Activated T-helper 1 cell treated with anti-CD3 and anti-CD28 coated beads, Interleukin-12 subunit alpha, Interleukin-12 subunit beta, Interleukin-2, Interleukin-4 antibody, amounts not matched to agents 30 ng/mL and 10 ng/mL and 1 ng/mL, durations not matched to agents 14 hours and 24 hours and 36 hours (primary cell): ENCODE measurements at regions not wholly inside any gene's neighbourhood (a gene's known extent, or its start where the extent isn't known, plus 50 kb on each side); places are given as distances from the start of the nearest gene placed in this dataset.

Experiments
- DNase-seq: peaks from one replicate; pipeline ENCODE4 v3.0.0; 2021; ENCODE audit warnings: low spot score
- H3K27ac Mint-ChIP-seq: one replicate; pipeline ENCODE4 v1.8.0; 2021; ENCODE audit warnings: mild to moderate bottlenecking, mixed read lengths
- H3K27me3 Mint-ChIP-seq: one replicate; pipeline ENCODE4 v1.8.0; 2022; ENCODE audit warnings: mild to moderate bottlenecking, moderate library complexity, mixed read lengths; ENCODE audit not compliant: insufficient read depth
- H3K36me3 Mint-ChIP-seq: one replicate; pipeline ENCODE4 v1.8.0; 2021; ENCODE audit warnings: low read depth, mixed read lengths
- H3K4me1 Mint-ChIP-seq: one replicate; pipeline ENCODE4 v1.8.0; 2021; ENCODE audit warnings: low read depth, mixed read lengths
- H3K4me3 Mint-ChIP-seq: one replicate; pipeline ENCODE4 v1.8.0; 2021; ENCODE audit warnings: mild to moderate bottlenecking, moderate library complexity, mixed read lengths
- H3K9me3 Mint-ChIP-seq: one replicate; pipeline ENCODE4 v1.8.0; 2021; ENCODE audit warnings: mixed read lengths
- intact Hi-C: fragments of 100-400 bp; cut with micrococcal nuclease; formaldehyde crosslinking; loops from one replicate; pipeline ENCODE4 v1.15.1; 2024

DNA sequence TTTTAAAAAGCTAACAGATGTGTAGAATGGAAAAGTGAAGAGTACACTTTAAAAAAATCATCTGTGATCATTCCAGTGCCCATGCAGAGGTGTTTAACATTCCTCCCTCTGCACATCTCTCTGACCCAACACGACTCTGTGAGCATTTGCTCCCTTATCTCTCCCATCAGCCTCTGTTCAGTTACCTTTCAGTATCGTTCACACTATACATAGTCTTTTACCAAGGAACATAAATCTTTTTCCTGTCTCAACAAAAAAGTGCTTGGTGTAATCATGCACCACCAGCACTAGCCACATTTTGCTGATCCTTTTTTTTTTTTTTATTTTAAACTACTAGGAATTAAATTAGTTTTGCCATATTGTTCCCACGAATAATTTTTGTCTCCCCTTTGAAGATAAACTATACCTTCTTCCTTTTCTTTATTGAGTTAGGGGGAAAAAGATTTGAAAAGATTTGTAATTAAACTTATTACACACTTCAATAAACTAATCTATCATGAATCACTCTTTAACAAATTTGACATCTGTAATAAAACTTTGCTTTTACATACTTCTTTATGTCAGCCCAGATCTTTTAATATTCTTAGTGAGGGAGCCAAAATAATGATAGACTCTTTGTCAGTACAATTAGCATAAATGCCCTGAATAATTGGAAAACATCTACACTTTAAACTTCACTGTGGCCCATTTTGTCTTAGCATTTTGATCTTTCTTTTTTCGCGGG, 489.8 kb upstream of the FANCL start:
- no peak overlapping the region for H3K27ac Mint-ChIP-seq
- H3K4me1 Mint-ChIP-seq = no peaks in the 10 kb centered on the region
- no peaks in the 10 kb centered on the region for H3K27me3 Mint-ChIP-seq
- no peaks in the 10 kb centered on the region for H3K36me3 Mint-ChIP-seq
- intact Hi-C loops = no loop called here
- no peak for DNase-seq
- no peaks in the 10 kb centered on the region for H3K9me3 Mint-ChIP-seq
- H3K4me3 Mint-ChIP-seq = no peak overlapping the region

DNA sequence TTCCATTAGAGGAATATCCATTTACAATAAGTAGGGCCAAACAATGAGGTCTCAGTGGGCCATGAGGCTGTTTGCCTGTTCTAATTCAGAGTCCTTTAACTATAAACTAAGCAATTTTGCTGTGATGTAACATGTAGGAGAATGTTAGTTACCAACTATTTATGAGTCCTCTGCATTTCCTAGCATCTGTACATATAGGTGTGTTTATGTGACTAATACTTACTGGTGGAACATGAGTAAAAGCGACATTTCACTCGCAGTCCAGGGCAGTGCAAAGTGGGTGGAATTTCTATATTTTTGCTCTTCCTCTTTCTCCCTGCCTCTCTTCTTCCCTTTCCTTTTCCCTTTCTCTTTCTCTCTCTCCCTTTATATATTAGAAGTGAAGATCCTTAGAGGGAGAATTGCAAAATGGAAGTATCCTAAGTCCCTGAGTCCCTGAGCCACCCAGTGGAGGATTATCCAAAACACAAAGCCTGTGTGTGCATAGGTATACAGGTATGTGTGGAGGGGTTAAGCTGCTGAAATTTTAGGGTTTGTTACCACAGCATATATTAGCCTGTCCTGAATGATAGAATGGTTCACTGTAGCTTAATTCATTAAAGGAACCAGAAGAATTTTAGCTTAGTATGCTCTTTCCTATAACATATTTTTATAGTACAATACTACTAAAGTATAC, 487.0 kb upstream of the FANCL start:
- H3K27ac Mint-ChIP-seq = no peak overlapping the region
- no peak for DNase-seq
- no peak overlapping the region for H3K4me3 Mint-ChIP-seq
- no peaks in the 10 kb centered on the region for H3K36me3 Mint-ChIP-seq
- no peaks in the 10 kb centered on the region for H3K27me3 Mint-ChIP-seq
- H3K9me3 Mint-ChIP-seq = no peaks in the 10 kb centered on the region
- no peaks in the 10 kb centered on the region for H3K4me1 Mint-ChIP-seq
- intact Hi-C loops = no loop called here

DNA sequence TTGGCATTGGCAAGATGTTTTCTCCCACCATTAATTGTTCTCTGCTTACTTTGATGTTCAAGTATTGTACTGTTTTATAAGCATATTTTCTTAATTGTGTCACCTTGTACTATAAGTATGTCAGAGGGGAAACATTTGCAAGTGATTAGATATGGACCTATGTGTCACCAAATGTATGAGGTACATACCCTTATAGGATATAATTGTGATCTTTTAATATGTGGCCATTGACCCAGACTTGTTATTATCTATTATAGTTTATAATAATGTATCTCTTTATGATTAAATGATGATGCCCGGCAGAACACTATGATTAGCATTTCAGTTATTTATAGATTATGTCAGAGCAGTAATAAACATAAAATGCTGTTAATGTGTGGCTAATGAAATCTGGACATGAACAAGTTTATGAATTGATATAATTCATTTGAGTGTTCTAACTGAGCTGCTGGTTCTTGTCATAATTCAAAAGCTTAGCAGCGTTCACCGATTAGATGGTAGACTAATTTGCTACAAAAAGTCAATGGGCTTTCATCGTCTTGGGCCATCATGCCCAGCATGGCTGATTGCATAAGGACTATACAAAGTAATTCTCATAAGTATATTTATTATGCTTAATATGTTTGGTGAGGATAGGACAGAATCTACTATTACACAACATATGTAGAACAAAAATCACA, 480.9 kb upstream of the FANCL start:
- Mint-ChIP-seq H3K27ac (no peak overlapping the region), H3K4me1 (no peaks in the 10 kb centered on the region), H3K9me3 (no peaks in the 10 kb centered on the region), H3K27me3 (peaks cover 3% of the 10 kb centered on the region), H3K36me3 (no peaks in the 10 kb centered on the region), H3K4me3 (no peak overlapping the region)
- no peak for DNase-seq
- intact Hi-C loops = no loop called here

DNA sequence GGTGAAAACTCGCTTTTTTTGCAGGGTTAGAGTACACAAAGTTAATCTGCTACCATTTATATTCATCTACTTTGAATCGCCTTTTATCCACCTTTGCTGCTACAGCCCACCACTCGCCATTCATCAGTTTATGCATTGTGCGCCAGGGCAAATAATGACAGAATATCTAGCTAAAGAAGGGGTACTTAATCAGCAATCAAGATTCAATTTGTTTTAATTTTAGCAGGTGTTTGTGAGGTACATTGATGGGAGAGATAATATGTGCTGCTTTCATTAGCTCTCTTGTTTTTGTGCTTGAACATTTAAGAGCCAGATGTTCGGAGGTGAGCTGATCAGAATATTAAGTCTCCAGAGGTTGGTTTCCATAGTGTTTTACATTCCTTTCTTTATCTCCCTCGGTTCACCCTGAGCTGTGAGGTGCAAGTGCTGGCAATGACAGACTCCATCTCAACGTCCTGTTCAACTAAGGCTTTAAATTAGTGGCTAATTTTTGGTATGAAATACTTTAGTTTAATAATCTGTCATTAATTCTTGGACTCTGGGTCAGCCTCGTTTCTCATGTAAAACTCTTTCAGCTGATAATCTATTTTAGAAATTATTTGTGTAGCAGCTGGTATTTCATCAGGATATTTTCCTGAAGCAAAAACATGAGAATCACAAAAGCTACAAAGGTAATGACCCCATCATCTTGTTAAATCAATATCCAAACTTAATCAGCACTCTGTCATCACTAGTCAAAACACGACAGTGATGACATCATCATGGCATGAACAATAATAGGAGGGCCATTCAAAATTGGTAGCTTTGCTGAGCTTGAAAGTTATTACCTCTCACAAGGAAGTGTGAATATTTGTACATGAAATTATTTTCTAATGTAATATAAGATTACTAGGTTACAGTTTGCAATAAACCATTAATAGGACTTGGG, 479.9 kb upstream of the FANCL start:
- Mint-ChIP-seq H3K36me3 (no peaks in the 10 kb centered on the region), H3K27ac (no peak overlapping the region), H3K9me3 (no peaks in the 10 kb centered on the region), H3K4me3 (no peak overlapping the region), H3K4me1 (no peaks in the 10 kb centered on the region), H3K27me3 (peaks cover 5% of the 10 kb centered on the region)
- DNase-seq = no peak
- intact Hi-C loops = no loop called here

DNA sequence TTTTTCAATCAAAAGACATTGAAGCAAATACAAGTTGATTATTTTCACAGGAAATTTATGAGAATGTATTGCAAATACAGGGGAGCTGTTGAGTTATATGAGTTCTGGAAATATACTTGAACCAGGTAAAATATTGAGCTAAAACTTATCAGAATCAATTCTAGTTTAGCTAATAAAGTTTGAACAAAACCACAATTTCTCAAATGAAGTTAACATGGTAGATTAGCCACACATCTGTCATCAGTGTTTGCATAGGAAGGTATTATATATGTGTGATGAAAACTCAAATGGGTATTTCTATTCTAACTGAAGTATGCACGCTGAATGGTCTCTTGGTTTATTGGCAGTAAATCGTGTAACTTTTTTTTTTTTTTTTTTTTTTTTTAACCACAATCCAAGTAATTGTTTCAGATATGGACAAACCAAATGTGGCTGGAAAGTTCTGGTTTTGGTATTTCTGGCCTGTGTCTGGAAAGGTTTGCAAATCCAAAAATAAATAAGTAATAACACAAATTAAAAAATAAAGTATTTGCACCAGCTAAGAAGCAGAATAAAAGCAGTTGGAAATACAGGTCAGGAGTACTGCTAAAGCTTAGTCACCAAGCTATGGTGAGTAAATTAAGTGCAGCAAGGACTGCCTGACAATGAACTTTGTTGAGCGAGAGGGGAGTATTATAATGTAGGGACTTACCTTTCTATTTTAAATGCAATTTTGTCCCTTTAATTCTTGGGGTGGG, 479.1 kb upstream of the FANCL start:
- intact Hi-C loops = no loop called here
- Mint-ChIP-seq H3K27me3 (peaks cover 5% of the 10 kb centered on the region), H3K4me3 (no peak overlapping the region), H3K9me3 (no peaks in the 10 kb centered on the region), H3K4me1 (no peaks in the 10 kb centered on the region), H3K27ac (no peak overlapping the region), H3K36me3 (no peaks in the 10 kb centered on the region)
- DNase-seq = no peak

DNA sequence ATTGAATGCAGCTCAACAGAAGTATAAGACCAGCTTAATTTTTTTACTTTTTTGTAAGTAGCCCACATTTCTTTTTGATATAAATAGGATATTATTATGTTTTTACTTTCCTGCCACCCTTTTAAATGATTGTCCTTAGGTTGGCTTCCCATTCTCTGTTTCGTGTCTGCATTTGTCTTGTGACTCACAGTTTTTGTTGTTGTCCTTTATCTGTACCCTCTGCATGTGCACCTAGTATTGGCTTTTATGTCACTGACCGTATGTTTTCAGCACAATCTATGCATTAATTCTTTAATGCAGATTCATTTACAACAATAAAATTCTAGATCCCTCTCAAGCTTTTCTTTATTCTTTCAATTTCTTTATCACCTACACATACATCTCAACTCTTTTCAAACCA, 474.2 kb upstream of the FANCL start:
- H3K4me1 Mint-ChIP-seq = no peaks in the 10 kb centered on the region
- no peak for DNase-seq
- H3K9me3 Mint-ChIP-seq = no peaks in the 10 kb centered on the region
- H3K27ac Mint-ChIP-seq = no peak overlapping the region
- intact Hi-C loops = no loop called here
- no peaks in the 10 kb centered on the region for H3K36me3 Mint-ChIP-seq
- peaks cover 5% of the 10 kb centered on the region for H3K27me3 Mint-ChIP-seq
- H3K4me3 Mint-ChIP-seq = no peak overlapping the region

DNA sequence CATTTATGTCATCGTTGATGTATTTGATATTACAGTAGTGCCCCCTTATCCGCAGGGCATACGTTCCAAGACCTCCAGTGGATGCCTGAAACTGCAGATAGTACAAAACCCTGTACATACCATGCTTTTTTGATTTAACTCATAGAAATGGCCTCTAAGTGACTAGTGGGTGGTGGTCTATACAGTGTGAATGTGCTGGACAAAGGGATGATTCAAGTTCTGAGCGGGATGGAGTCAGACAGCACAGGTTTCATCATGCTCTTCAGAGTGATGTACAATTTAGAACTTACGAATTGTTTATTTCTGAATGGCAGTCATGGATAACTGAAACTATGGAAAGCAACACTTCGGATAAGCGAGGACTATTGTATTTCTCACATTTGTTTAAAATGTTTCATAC, 473.1 kb upstream of the FANCL start:
- H3K9me3 Mint-ChIP-seq = no peaks in the 10 kb centered on the region
- no peak overlapping the region for H3K27ac Mint-ChIP-seq
- intact Hi-C loops = no loop called here
- H3K36me3 Mint-ChIP-seq = no peaks in the 10 kb centered on the region
- H3K4me1 Mint-ChIP-seq = no peaks in the 10 kb centered on the region
- H3K4me3 Mint-ChIP-seq = no peak overlapping the region
- H3K27me3 Mint-ChIP-seq = peaks cover 2% of the 10 kb centered on the region
- DNase-seq = no peak

DNA sequence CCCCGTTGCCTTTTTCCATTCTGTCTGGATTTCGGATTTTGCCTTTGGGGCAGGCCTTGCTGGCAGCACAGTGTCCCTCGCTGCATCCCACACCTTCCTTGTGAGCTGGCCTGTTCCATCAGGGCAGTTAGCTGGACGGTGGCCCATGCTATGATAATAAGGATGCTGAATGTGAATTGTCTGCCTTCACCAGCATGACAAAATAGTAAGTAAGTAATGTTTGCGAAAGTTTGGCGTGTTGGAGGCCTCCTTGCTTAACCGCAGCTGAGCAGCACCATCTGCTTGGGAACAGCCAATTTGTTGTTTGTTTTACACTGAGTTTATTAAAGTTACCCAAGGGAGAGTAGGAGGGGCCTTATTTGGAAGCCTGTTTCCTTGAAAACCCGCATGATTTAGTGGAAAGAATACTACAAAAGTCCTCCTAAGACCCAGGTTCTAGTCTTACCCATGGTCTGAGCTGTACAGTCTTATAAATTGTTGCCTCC, 469.7 kb upstream of the FANCL start:
- H3K27me3 Mint-ChIP-seq = no peaks in the 10 kb centered on the region
- no peak overlapping the region for H3K27ac Mint-ChIP-seq
- H3K4me3 Mint-ChIP-seq = no peak overlapping the region
- H3K9me3 Mint-ChIP-seq = no peaks in the 10 kb centered on the region
- no peak for DNase-seq
- no peaks in the 10 kb centered on the region for H3K4me1 Mint-ChIP-seq
- intact Hi-C loops = no loop called here
- no peaks in the 10 kb centered on the region for H3K36me3 Mint-ChIP-seq

DNA sequence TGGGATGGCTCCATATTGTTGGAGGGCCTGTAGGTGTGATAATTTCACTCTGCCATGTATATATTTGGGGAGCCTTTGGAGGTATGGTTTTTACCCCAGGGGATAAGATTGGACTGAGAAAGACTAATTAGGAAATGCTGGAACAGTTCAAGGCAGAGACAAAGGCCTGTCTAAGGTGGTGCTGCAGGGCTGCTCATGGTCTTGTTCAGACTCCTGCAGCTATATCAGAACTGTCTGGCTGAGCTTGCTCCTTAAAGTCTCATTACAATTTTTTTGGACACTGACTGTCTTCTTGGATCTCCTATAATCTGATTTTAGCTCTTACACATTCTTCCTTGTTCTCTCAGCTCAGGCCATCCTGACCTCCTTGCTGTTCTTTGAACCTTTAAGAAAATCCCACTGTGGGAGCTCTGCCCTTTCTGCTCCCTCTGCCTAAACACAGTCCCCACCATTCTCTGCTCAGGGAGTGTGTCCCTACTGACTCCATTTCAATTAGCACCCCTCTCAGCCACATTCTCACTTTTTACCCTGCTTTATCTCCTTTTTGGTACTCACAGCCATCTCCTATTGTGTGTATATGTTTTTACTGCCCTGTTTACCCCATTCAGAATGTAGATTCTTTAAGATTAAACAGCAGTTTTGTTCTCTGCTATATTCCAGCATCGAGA, 468.7 kb upstream of the FANCL start:
- intact Hi-C loops = no loop called here
- H3K27me3 Mint-ChIP-seq = peaks cover 2% of the 10 kb centered on the region

DNA sequence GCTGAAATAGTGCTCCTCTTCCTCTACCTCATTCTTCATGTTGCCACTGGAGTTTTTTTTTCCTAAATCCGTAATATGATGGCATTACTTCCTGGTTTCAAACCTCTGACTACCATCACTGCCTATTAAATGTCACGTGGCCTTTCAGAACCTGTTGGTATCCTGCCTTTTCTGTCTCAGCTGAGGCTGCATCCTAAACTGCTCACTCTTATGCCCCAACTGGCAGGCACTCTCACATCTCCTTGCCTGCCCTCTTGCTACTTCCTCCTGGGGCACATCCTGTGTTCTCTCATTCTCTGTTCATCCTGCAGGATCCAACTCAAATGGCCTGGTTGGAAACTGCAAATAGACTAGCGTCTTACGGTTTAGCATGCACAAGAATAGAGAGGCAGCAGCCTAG, 468.1 kb upstream of the FANCL start:
- intact Hi-C loops = no loop called here
- Mint-ChIP-seq H3K36me3 (no peaks in the 10 kb centered on the region), H3K9me3 (no peaks in the 10 kb centered on the region), H3K4me1 (no peaks in the 10 kb centered on the region), H3K4me3 (no peak overlapping the region), H3K27me3 (peaks cover 2% of the 10 kb centered on the region), H3K27ac (no peak overlapping the region)
- DNase-seq = no peak

More for the DNA sequence above, 468.7 kb upstream of the FANCL start:
- no peaks in the 10 kb centered on the region for H3K9me3 Mint-ChIP-seq
- no peak for DNase-seq
- H3K36me3 Mint-ChIP-seq = no peaks in the 10 kb centered on the region
- H3K4me3 Mint-ChIP-seq = no peak overlapping the region
- H3K27ac Mint-ChIP-seq = no peak overlapping the region
- no peaks in the 10 kb centered on the region for H3K4me1 Mint-ChIP-seq

DNA sequence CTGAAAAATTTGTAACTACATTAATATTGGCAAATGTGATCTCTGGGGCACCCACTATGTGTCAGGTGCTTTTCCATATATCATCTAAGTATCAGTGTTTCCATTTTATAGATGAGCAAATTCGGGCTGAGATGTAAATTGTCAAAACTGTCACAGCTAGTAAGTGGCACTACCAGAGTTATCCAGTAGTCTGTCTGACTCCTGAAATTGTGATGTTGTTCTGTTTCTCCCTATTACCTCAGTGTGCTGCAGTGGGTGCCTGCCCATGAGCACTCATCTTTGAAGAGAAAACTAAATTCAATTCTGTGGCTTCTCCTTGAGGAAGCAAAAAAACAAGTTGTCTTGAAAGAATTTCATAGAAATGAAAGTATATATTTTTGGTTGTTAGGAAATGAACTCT, 467.4 kb upstream of the FANCL start:
- no peaks in the 10 kb centered on the region for H3K4me1 Mint-ChIP-seq
- peaks cover 2% of the 10 kb centered on the region for H3K27me3 Mint-ChIP-seq
- no peak overlapping the region for H3K27ac Mint-ChIP-seq
- no peak for DNase-seq
- intact Hi-C loops = no loop called here
- H3K36me3 Mint-ChIP-seq = no peaks in the 10 kb centered on the region
- no peak overlapping the region for H3K4me3 Mint-ChIP-seq
- no peaks in the 10 kb centered on the region for H3K9me3 Mint-ChIP-seq
